ENCODE measurements at regions not wholly inside any gene's neighbourhood (a gene's known extent, or its start where the extent isn't known, plus 50 kb on each side); places are given as distances from the start of the nearest gene placed in this dataset.
A peak's percentile ranks its signal among the peaks of the same experiment; 100 is the strongest.
"Not testable (repeated sequence)": the region's sequence is repeated elsewhere in the genome, so short reads cannot be mapped to it uniquely, and the experiment has no call there.

- no peak for TF ChIP-seq GATA1 (IDR thresholded peaks at IDR 0.05; ENCODE audit: low read depth, low read length)
- no peak for TF ChIP-seq POLR2A (IDR thresholded peaks at IDR 0.05; ENCODE audit: low read length)
- DNase-seq = no peak
These were observed 179.3 kb downstream of the IL15 start for GRCh38 chr4:141815646-141816045.

DNA sequence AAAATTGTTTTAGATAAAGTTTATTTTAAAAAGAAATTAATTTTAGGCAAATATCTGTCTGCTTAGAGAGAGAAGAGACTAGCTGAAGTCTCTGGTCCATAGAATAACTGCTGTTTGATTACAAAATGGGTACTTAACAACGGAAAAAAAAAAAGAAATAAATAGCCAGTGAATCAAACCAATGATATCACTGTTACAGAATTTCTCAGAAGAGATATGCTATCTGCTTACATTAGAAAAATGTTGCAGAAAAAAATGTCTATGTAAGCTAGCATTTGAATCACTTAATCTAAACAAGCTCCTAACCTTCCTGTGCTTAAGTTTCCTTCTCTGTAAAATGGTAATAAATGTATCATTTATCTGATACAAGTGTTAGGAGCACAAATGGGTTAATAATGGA, 189.9 kb downstream of the IL15 start:
- TF ChIP-seq GATA1 (IDR thresholded peaks at IDR 0.05; ENCODE audit: low read depth, low read length) = no peak
- no peak for TF ChIP-seq POLR2A (IDR thresholded peaks at IDR 0.05; ENCODE audit: low read length)
- no peak for DNase-seq

DNA sequence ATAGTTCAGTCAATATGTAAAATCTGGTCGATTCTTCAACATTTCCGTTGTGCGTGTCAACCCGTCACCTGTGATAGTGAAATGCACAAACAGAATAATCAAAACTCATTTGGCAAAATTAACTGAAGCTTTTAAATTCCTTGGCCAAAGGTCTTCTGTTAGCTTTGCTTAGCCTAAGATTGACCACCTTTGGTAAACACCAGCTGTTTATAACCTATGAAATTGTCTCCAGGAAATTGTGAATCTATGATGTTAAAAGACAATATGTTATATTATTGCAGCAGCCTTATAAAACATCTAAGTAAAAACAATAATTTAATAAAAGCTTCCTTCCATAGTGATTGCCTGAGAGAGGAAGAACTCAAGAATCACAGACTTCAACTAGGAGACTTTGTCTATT, 196.8 kb downstream of the IL15 start:
- DNase-seq = no peak
- no peak for TF ChIP-seq POLR2A (IDR thresholded peaks at IDR 0.05; ENCODE audit: low read length)
- no peak for TF ChIP-seq GATA1 (IDR thresholded peaks at IDR 0.05; ENCODE audit: low read depth, low read length)

DNA sequence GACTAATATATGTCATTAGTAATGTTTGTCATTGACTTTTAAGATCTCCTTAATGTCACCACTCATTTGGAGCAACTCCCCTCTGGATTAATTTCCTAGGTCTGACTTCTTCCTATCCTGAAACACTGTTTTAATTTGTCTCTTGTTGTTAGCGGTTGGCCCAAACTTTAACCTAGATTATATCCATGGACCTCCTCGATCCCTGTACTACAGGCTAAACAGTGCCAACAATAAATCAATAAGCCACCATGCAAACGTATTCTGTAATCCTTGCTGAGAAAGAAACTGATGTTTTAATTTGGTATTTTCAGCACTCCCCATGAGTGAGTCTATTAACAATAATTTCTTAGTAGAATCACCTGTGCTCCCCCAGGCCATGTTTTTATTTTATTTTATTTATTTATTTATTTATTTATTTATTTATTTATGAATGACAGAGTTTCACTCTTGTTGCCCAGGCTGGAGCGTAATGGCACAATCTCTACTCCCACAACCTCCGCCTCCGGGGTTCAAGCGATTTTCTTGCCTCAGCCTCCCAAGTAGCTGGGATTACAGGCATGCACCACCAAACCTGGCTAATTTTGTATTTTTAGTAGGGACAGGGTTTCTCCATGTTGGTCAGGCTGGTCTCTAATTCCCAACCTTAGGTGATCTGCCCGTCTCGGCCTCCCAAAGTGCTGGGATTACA, 204.1 kb downstream of the IL15 start:
- no peak for DNase-seq

GRCh38 chr4:141843136-141843535, 206.8 kb downstream of the IL15 start:
- no peak for DNase-seq
- TF ChIP-seq POLR2A (IDR thresholded peaks at IDR 0.05; ENCODE audit: low read length) (no peak), GATA1 (IDR thresholded peaks at IDR 0.05; ENCODE audit: low read depth, low read length) (no peak)

More for the DNA sequence above, 204.1 kb downstream of the IL15 start:
- TF ChIP-seq POLR2A (IDR thresholded peaks at IDR 0.05; ENCODE audit: low read length) (no peak), GATA1 (IDR thresholded peaks at IDR 0.05; ENCODE audit: low read depth, low read length) (no peak)

- no peak for TF ChIP-seq GATA1 (IDR thresholded peaks at IDR 0.05; ENCODE audit: low read depth, low read length)
- TF ChIP-seq POLR2A (IDR thresholded peaks at IDR 0.05; ENCODE audit: low read length) = no peak
These were observed 209.5 kb downstream of the IL15 start for GRCh38 chr4:141845901-141846300.

GRCh38 chr4:141849367-141849766, 213.0 kb downstream of the IL15 start:
- TF ChIP-seq GATA1 (IDR thresholded peaks at IDR 0.05; ENCODE audit: low read depth, low read length) (no peak), POLR2A (IDR thresholded peaks at IDR 0.05; ENCODE audit: low read length) (no peak)
- DNase-seq = no peak

More at GRCh38 chr4:141845901-141846300, 209.5 kb downstream of the IL15 start:
- no peak for DNase-seq

DNA sequence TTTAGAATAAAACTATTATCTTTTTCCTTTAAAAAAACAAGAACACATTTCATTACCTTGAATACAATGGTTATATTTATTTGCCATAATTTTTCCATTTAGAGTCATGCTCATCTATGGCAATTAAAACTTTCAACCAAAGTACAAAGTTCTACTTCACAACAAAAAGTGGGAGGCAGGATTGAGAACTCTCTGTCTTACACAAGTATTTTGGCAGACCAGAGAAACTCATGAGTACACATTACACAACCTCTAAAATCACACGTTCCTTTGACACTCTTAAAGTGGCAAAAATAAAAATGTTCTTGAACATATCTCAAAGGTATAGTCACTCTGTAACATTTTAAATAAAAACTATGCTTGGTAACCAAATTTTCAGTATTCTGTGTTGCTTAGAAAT, 213.4 kb downstream of the IL15 start:
- DNase-seq = no peak
- TF ChIP-seq POLR2A (IDR thresholded peaks at IDR 0.05; ENCODE audit: low read length) = no peak
- no peak for TF ChIP-seq GATA1 (IDR thresholded peaks at IDR 0.05; ENCODE audit: low read depth, low read length)

DNA sequence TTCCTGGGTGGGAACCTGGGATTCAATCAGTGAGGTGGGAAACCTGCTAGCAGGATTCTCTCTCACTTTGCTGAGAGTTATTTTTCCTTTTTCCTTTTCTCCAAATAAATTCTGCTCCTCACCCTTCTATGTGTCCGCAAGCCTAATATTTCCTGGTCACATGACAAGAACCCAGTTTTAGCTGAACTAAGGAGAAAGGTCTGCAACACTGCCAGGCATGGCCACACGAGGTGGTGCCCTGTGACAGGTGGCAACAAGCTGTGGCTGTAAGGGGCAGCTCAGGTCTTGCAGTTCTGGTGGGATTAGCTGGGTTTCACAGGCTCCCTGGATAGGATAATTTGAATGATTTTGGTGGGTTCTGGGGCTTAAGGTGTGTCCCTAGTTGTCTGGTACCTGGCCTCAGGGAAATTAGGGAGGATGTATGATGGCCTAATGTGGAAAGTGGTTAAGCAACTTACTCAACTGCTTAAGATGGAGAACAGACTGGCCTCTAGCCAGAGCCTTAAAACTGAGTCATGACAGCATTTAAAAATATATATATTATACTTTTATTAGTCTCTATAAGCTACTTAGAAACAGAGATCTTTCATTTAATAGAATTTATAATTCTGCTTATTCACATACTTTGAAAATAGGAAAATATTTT, 215.0 kb downstream of the IL15 start:
- TF ChIP-seq POLR2A (IDR thresholded peaks at IDR 0.05; ENCODE audit: low read length) (no peak), GATA1 (IDR thresholded peaks at IDR 0.05; ENCODE audit: low read depth, low read length) (no peak)
- no peak for DNase-seq

- no peak for TF ChIP-seq POLR2A (IDR thresholded peaks at IDR 0.05; ENCODE audit: low read length)
- no peak for TF ChIP-seq GATA1 (IDR thresholded peaks at IDR 0.05; ENCODE audit: low read depth, low read length)
These were observed 216.8 kb downstream of the IL15 start for GRCh38 chr4:141853091-141853764.

GRCh38 chr4:141858437-141858836, 222.1 kb downstream of the IL15 start:
- DNase-seq = no peak
- no peak for TF ChIP-seq POLR2A (IDR thresholded peaks at IDR 0.05; ENCODE audit: low read length)
- TF ChIP-seq GATA1 (IDR thresholded peaks at IDR 0.05; ENCODE audit: low read depth, low read length) = no peak

More at GRCh38 chr4:141853091-141853764, 216.8 kb downstream of the IL15 start:
- DNase-seq = no peak

DNA sequence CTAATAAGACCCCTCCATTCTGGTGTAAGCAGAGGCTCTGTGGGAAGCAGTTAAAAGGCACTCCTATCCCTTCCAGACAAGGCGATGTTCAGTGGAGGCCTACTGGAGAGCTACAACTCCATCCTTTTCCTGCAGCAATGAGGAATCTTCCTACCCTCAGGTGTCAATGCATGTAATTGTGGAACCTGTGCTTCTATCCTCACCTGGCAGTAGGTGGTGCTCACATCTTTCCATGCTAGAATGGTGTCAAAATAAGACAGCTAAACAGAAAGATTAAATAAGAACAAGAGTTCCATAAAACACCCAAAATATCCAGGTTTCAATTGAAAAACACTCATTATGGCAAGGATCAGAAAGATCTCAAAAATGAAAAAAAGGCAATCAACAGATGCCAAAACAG, 224.6 kb downstream of the IL15 start:
- DNase-seq = peak in 1 of 2 experiments; percentile 8
- TF ChIP-seq GATA1 (IDR thresholded peaks at IDR 0.05; ENCODE audit: low read depth, low read length) (no peak), POLR2A (IDR thresholded peaks at IDR 0.05; ENCODE audit: low read length) (no peak)

- TF ChIP-seq GATA1 (IDR thresholded peaks at IDR 0.05; ENCODE audit: low read depth, low read length) (no peak), POLR2A (IDR thresholded peaks at IDR 0.05; ENCODE audit: low read length) (no peak)
These were observed 233.8 kb downstream of the IL15 start for GRCh38 chr4:141870152-141870551.

GRCh38 chr4:141871086-141871770, 234.8 kb downstream of the IL15 start:
- TF ChIP-seq GATA1 (IDR thresholded peaks at IDR 0.05; ENCODE audit: low read depth, low read length) (no peak), POLR2A (IDR thresholded peaks at IDR 0.05; ENCODE audit: low read length) (no peak)
- no peak for DNase-seq

More at GRCh38 chr4:141870152-141870551, 233.8 kb downstream of the IL15 start:
- no peak for DNase-seq

DNA sequence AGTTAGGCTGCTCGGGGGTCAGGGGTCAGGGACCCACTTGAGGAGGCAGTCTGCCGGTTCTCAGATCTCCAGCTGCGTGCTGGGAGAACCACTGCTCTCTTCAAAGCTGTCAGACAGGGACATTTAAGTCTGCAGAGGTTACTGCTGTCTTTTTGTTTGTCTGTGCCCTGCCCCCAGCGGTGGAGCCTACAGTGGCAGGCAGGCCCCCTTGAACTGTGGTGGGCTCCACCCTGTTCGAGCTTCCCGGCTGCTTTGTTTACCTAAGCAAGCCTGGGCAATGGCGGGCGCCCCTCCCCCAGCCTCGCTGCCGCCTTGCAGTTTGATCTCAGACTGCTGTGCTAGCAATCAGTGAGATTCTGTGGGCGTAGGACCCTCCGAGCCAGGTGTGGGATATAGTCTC, 246.3 kb downstream of the IL15 start:
- DNase-seq = not testable (repeated sequence)
